Activated CD4-positive, alpha-beta T cell treated with anti-CD3 and anti-CD28 coated beads, Interleukin-2, amount 50 U/mL, for 1 hour (primary cell): ENCODE measurements at regions not wholly inside any gene's neighbourhood (a gene's known extent, or its start where the extent isn't known, plus 50 kb on each side); places are given as distances from the start of the nearest gene placed in this dataset.

ENCODE experiments used
- DNase-seq: peaks from one replicate; pipeline ENCODE4 v3.0.0-alpha.2; 2020

DNA sequence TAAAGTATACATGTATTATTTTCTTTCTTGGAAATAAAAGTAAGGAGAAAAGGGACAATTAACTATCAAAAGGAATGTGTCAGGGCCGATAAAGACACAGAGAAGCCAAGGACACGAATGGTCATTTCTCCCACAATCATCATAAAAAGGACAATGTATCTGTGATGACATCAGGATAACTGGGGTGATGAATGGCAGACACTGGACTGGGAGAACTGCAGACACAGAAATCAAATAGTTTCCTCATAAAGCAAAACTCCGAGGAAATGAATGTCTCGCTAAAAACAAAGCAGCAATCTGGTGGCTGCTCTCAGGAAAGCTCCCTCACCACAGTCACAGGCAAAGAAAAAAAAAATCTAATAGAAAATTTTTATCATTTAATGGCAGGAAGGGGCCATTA lies 69.3 kb upstream of the NPY start:
- DNase-seq = no peak

DNA sequence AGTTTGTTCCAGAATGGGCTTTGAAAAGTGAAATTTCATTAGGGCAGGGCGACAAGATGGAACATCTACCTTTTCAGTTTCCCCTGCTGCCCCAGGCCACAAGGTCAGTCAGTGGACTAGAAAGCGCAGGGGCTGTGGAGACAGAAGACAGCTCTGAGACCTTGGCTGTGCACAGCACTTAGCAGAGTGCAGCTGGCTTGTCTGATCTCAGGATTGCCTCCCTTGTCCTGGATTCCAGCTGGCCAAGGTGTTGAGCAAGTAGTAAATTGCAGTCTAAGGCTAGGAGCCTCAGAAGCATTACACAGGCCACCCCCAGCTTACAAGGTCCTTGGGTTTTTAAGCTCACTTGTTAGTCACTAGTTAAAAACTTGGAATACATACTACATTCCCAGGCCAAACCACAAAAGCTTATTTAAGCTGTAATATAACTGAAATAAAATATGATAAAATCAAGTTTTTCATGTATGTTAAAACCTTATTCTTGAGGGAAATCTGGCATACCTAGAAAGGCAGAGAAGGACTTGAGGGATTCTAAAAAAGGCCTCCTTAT lies 67.3 kb upstream of the NPY start:
- no peak for DNase-seq

DNA sequence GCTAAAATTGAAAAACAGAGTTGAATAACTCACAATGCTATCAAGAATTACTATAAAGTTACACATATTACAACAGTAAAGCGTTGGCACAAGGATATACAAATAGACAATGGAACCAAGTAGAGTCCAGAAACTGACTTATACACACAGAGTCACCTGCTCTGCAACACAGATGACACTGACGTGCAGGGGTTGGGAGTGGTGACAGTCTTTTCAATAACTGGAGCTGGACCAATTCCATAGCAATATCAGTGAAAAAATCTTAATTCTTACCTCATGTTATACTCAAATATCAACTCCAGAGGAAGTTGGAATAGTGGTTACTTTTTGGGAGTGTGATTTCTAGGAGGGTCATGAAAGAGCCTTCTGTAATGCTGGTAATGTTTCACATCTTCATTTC lies 62.5 kb upstream of the NPY start:
- DNase-seq = no peak

DNA sequence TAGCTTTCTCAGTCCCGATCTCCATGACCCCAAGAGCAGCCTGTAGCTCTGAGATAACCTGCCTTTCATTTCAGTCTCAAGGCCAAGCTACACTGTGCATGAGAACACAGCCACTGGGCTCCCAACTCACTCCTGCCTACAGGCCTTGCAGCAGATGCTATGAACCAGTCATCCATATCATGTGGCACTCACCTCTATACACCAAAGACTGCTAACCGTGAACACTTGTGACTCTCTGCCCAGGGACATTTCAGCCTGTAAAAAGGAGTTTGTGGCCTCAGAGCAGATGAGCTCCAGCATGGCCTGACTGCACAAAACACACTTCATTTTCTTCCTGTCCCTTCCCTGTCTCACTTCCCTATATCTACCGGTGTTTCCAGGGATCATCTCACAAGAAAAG lies 56.9 kb upstream of the NPY start:
- no peak for DNase-seq

DNA sequence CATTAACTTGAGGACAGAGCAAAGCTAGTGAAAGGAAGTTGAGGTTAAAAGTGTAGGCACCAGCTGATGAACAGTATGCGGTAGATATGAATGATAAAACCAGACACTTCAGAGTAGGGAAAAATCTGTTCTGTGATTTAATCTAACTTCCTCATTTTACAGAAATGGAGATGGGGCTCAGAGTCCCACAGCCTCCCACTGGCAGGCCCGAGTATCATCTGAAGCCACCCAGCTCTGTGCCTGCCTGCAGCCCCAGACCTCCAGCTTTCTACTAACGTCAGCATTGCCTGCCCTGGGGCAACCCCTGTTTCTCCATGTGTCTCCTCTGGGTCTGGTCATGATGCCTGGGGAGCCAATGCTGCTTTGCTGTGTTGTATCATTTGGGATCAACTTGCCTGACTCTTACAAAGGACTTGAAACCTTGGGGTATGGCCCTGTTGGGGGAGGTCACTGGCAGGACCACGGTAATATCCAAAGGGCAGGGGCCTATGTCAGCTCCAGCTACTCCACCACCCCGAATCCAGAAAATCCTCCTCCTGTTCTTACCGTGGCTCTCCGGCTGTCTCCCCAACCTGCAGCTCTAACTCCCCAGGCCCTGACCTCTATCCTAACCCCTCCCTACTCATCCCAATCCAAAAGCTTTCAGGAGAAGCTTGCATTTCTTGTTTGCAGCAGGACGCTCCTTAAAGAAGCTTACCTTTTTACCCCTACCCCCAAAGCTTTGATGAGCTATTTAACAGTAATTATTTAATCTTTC lies 56.2 kb upstream of the NPY start:
- peak; percentile 6 for DNase-seq

DNA sequence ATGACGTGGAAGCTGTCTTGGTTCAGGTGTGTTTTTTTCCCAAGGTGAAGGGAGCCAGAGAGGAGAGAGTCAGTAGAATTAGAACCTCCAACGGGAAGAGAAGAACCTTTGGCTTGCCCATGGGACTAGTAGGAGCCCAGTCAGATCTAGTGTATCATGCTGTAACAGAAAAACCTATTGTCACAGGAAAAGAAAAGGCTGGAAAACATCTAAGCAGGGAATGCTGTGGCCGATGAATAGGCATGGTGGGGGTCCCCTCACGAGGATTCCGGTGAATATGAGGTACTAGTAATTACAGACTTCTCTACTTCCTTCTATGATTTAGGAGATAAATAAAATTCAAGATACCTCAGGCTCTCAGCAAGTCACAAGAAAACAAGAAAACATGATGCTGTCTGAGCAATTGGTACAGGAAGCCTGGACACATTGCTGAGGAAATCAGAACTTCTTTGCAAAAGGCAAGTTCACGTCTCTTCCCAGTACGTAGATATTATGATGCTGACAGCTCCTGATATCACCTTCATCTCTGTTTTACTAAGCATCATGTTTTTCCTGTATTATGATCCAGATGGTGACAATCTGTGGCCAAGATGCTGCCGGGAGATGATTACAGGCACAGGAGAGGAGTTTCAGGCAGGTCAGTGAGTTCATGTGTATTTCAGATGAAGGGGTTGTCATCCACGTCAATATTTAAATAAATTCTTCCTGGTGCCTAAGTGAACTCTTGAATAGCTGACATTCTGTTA lies 54.3 kb upstream of the NPY start:
- DNase-seq = no peak

DNA sequence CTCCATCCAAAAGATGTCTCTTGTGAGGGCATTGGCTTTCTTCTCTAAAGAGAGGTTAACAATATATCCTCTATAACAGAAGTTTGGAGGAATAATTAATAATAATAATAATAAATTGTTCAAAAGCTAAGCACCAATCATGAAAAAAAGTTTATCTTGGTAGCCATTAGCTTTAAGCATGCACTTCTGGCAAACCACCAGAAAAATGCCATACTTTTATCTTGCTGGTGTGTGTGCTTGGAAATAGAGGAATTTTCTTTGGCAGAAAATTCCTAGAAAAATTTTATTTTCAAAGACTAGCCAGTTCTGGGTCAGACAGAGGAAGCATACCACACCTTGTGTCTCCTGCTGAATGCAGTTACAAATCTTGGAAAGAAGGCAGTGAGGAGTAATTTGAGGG lies 52.5 kb upstream of the NPY start:
- DNase-seq = no peak

DNA sequence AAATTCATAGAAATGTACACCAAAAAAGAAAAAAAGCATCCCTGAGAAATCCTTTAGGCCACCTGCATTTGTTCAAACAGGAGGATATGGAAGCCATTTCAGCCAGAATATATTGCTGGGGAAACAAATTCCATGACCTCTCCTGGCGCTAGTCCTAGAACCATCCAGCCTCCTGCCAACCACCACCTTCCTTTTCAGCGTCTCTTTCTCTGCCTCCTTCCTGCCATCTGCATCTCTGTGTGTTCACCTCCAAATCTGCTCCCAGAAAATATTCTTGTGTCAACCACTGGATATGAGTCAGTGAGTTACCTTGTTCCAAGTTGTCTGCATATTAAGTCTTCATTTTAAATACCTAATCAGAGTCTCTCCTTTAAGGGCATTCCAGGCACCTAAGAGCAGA lies 50.6 kb upstream of the NPY start:
- DNase-seq = no peak
